Spleen (tissue), 11 donors: ENCODE measurements at regions not wholly inside any gene's neighbourhood (a gene's known extent, or its start where the extent isn't known, plus 50 kb on each side); places are given as distances from the start of the nearest gene placed in this dataset.

Experiments
- DNase-seq: peaks from one replicate; pipeline ENCODE4 v3.0.0-alpha.2; 2020
- H3K27ac ChIP-seq, 8 donors: fragments of 200-600 bp; sonication (generic) in 7 of 8; 1 replicate in 4 of 8; 2 replicates in 4 of 8; pipeline versions ENCODE4 v1.5.0 to v1.8.0; 2016 to 2021; ENCODE audit warnings: inconsistent platforms in 4 of 8, mild to moderate bottlenecking in 4 of 8, moderate library complexity in 1 of 8
- H3K27me3 ChIP-seq, 7 donors: fragments of 200-600 bp; sonication (generic) in 6 of 7; replicated peaks in 1 of 7; 1 replicate in 4 of 7; 2 replicates in 3 of 7; pipeline versions ENCODE4 v1.5.0 to v1.8.0; 2016 to 2021; ENCODE audit warnings: inconsistent platforms in 3 of 7, mild to moderate bottlenecking in 1 of 7
- H3K36me3 ChIP-seq, 6 donors: fragments of 200-600 bp; sonication (generic) in 5 of 6; 1 replicate in 4 of 6; 2 replicates in 2 of 6; pipeline versions ENCODE4 v1.5.0 to v1.8.0; 2016 to 2021; ENCODE audit warnings: inconsistent platforms in 2 of 6
- H3K4me1 ChIP-seq, 6 donors: fragments of 200-600 bp; sonication (generic) in 5 of 6; 1 replicate in 3 of 6; 2 replicates in 3 of 6; pipeline versions ENCODE4 v1.5.0 to v1.8.0; 2016 to 2021; ENCODE audit warnings: inconsistent platforms in 3 of 6
- H3K4me3 ChIP-seq, 8 donors: fragments of 200-600 bp; sonication (generic) in 7 of 8; 1 replicate in 4 of 8; 2 replicates in 4 of 8; pipeline versions ENCODE4 v1.5.0 to v1.8.0; 2016 to 2021; ENCODE audit warnings: inconsistent platforms in 4 of 8, mild to moderate bottlenecking in 4 of 8, moderate library complexity in 2 of 8
- H3K9me3 ChIP-seq, 8 donors: fragments of 200-600 bp; sonication (generic) in 7 of 8; 1 replicate in 4 of 8; 2 replicates in 4 of 8; pipeline versions ENCODE4 v1.5.0 to v1.8.0; 2016 to 2021; ENCODE audit warnings: inconsistent platforms in 4 of 8
- CTCF ChIP-seq, 11 experiments: fragments of 200-600 bp in 7 of 11; fragments of 450-650 bp in 4 of 11; sonication (generic) in 4 of 11; IDR thresholded peaks in 8 of 11; conservative IDR thresholded peaks in 3 of 11; 1 replicate in 7 of 11; 2 replicates in 4 of 11; pipeline versions ENCODE4 v1.4.0 to v1.8.0; 2016 to 2021; ENCODE audit warnings: antibody characterized with exemption in 11 of 11, inconsistent platforms in 4 of 11, mild to moderate bottlenecking in 1 of 11
- POLR2A ChIP-seq, 3 donors: fragments of 450-650 bp; IDR thresholded peaks; one replicate each; pipeline ENCODE4 v1.5.1; 2017; ENCODE audit warnings: antibody characterized with exemption in 3 of 3, mild to moderate bottlenecking in 1 of 3
- POLR2AphosphoS5 ChIP-seq, 3 donors: sonication (generic); formaldehyde crosslinking; IDR thresholded peaks; one replicate each; pipeline ENCODE4 v1.5.1; 2017; ENCODE audit warnings: antibody characterized with exemption in 3 of 3
- WGBS, 5 donors: extraction: QIAGEN DNeasy Blood & Tissue Kit in 3 of 5; methylation state at CpG; one replicate each; pipeline versions ENCODE4 v1.1.5 to v1.1.7; 2013 to 2018; 5-methylcytosine and 5-hydroxymethylcytosine counted together
- intact Hi-C: fragments of 100-400 bp; cut with DNase I; formaldehyde crosslinking; loops from one replicate; pipeline ENCODE4 v1.15.0; 2023; ENCODE audit warnings: low total_unique reads
- donor health status: healthy with polysubstance abuse.
- donor health status: DM: no; HTN: no; CAD: no; lungs with moderate emphysema.
- donor health status: DM: no; HTN: no; CAD: no.
- donor health status: Bipolar disorder and iron deficiency.
- donor health status: healthy.
- donor health status: DM: no; HTN: no; CAD: no.
- donor health status: DM: yes; HTN: yes; CAD: no.

GRCh38 chr6:156725712-156726111 is 51.5 kb upstream of the ARID1B start:
- Histone ChIP-seq H3K36me3 (no peaks in the 10 kb centered on the region), H3K9me3 (no peaks in the 10 kb centered on the region), H3K4me1 (peaks cover 8 to 20% (median 9%) of the 10 kb centered on the region in 6 donors), H3K27me3 (no peaks in the 10 kb centered on the region), H3K4me3 (no peak overlapping the region), H3K27ac (no peak overlapping the region)
- DNase-seq, result no peak
- intact Hi-C loops, result no loop called here
- TF ChIP-seq POLR2A (IDR thresholded peaks at IDR 0.05) (no peak), POLR2AphosphoS5 (IDR thresholded peaks at IDR 0.05) (no peak), CTCF (IDR thresholded peaks at IDR 0.05 in 8 of 11, conservative IDR thresholded peaks at IDR 0.05 in 3 of 11) (no peak)

- Histone ChIP-seq H3K4me1 (peaks cover 18 to 33% (median 25%) of the 10 kb centered on the region in 6 donors), H3K4me3 (no peak overlapping the region), H3K27ac (peak overlapping the region; percentile 66 to 88 (median 84)), H3K27me3 (no peaks in the 10 kb centered on the region), H3K9me3 (no peaks in the 10 kb centered on the region), H3K36me3 (no peaks in the 10 kb centered on the region)
- intact Hi-C loops, result no loop called here
- WGBS, 5 donors, result 48 to 65% (median 55%) methylated on average over 17 of the region's 17 CpGs
- TF ChIP-seq POLR2AphosphoS5 (IDR thresholded peaks at IDR 0.05) (no peak), POLR2A (IDR thresholded peaks at IDR 0.05) (no peak), CTCF (IDR thresholded peaks at IDR 0.05 in 8 of 11, conservative IDR thresholded peaks at IDR 0.05 in 3 of 11) (peak in 1 of 11 experiments; percentile 3)
- no peak for DNase-seq
These were observed 56.2 kb upstream of the ARID1B start for GRCh38 chr6:156720691-156721685.

DNA sequence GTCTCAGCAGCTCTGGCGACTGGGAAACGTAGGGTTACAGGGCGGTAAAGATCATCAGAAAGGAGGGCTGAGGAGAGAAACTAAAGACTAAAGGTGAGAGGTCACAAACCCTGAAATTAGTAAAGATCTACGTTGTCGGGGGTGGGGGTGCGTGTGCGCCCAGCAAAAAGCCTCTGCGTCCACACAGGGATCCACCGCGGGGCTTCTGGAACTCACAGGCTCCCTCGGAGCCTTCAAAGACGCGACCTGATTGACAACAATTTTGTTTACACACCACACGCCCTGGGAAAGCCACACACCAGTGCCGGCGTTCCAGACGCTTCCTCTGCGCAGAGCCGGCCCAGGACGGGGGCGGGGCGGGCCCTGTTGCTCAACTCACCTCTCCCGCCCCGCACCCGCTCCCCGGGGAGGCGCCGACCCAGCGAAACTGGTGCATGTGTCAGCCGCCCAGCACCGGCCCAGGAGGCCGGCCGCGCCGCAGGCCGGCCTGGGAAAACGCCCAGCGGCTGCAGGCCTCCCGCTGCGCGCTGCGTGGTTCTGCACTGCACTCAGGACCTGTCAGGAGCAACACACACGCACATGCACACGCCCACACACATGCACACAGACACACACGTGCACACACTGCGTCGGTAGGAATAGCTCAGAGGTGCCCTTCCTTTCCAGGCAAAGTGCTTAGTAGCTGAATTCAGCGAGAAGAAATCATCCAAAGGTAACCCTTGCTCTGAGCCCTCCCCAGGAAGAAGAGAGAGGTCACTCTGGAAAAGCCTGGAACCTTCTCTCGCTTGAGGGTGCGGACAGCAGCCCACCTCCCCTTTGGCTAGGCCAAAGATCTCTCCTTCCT is 57.2 kb upstream of the ARID1B start:
- DNase-seq, result peak; percentile 97
- peaks cover 18 to 33% (median 25%) of the 10 kb centered on the region in 6 donors for H3K4me1 ChIP-seq
- intact Hi-C loops, result no loop called here
- H3K4me3 ChIP-seq, result peak overlapping the region in 7 of 8 donors; percentile 16 to 57 (median 31)
- WGBS, 5 donors, result 13 to 27% (median 20%) methylated on average over 39 to 50 of the region's 50 CpGs
- H3K27ac ChIP-seq, result peak overlapping the region; percentile 66 to 88 (median 84)
- H3K9me3 ChIP-seq, result no peaks in the 10 kb centered on the region
- H3K36me3 ChIP-seq, result no peaks in the 10 kb centered on the region
- TF ChIP-seq POLR2A (IDR thresholded peaks at IDR 0.05) (peak in 1 of 3 donors; percentile 27), CTCF (IDR thresholded peaks at IDR 0.05 in 8 of 11, conservative IDR thresholded peaks at IDR 0.05 in 3 of 11) (no peak), POLR2AphosphoS5 (IDR thresholded peaks at IDR 0.05) (peak; percentile 58 to 81 (median 79))
- H3K27me3 ChIP-seq, result no peaks in the 10 kb centered on the region
